Right atrium auricular region (tissue), 2 donors: ENCODE measurements at regions not wholly inside any gene's neighbourhood (a gene's known extent, or its start where the extent isn't known, plus 50 kb on each side); places are given as distances from the start of the nearest gene placed in this dataset.
A peak's percentile ranks its signal among the peaks of the same experiment; 100 is the strongest.
"Not testable (repeated sequence)": the region's sequence is repeated elsewhere in the genome, so short reads cannot be mapped to it uniquely, and the experiment has no call there.

ENCODE experiments used
- DNase-seq: peaks from one replicate; pipeline ENCODE4 v3.0.0-alpha.2; 2019; ENCODE audit warnings: low spot score
- H3K27ac ChIP-seq, 2 donors: fragments of 200-600 bp; sonication (generic); 1 replicate in 1 of 2; 2 replicates in 1 of 2; pipeline ENCODE4 v1.5.1; 2016 to 2019
- H3K27me3 ChIP-seq, 2 donors: fragments of 200-600 bp; sonication (generic); one replicate each; pipeline versions ENCODE4 v1.5.1 to v1.6.0; 2017 to 2019
- H3K36me3 ChIP-seq: fragments of 200-600 bp; sonication (generic); one replicate; pipeline ENCODE4 v1.5.1; 2016
- H3K4me1 ChIP-seq, 2 donors: fragments of 200-600 bp; sonication (generic); one replicate each; pipeline versions ENCODE4 v1.5.1 to v1.6.0; 2017 to 2019
- H3K4me3 ChIP-seq, 2 donors: fragments of 200-600 bp; sonication (generic); 1 replicate in 1 of 2; 2 replicates in 1 of 2; pipeline ENCODE4 v1.5.1; 2017 to 2019; ENCODE audit warnings: mild to moderate bottlenecking in 1 of 2, moderate library complexity in 1 of 2
- H3K9me3 ChIP-seq, 2 donors: fragments of 200-600 bp; sonication (generic); one replicate each; pipeline ENCODE4 v1.5.1; 2019
- CTCF ChIP-seq, 2 donors: fragments of 200-600 bp; sonication (generic); IDR thresholded peaks; one replicate each; pipeline ENCODE4 v1.5.1; 2019; ENCODE audit warnings: antibody characterized with exemption in 2 of 2

- Histone ChIP-seq H3K27me3 (no peaks in the 10 kb centered on the region), H3K9me3 (no peaks in the 10 kb centered on the region), H3K4me3 (no peak overlapping the region), H3K27ac (peak overlapping the region in 1 of 2 donors; percentile 83), H3K36me3 (no peaks in the 10 kb centered on the region), H3K4me1 (peaks cover 0 to 22% of the 10 kb centered on the region in 2 donors)
- DNase-seq, result no peak
- no peak for TF ChIP-seq CTCF (IDR thresholded peaks at IDR 0.05)
These were observed 159.1 kb upstream of the TTC29 start for GRCh38 chr4:147104768-147105167.

GRCh38 chr4:147108409-147108808 is 162.7 kb upstream of the TTC29 start:
- no peaks in the 10 kb centered on the region for H3K9me3 ChIP-seq
- H3K36me3 ChIP-seq, result no peaks in the 10 kb centered on the region
- H3K4me3 ChIP-seq, result no peak overlapping the region
- peak overlapping the region in 1 of 2 donors; percentile 21 for H3K27ac ChIP-seq
- DNase-seq, result no peak
- H3K4me1 ChIP-seq, result peaks cover 0 to 17% of the 10 kb centered on the region in 2 donors
- no peak for TF ChIP-seq CTCF (IDR thresholded peaks at IDR 0.05)
- H3K27me3 ChIP-seq, result no peaks in the 10 kb centered on the region

GRCh38 chr4:147109800-147110199 is 164.1 kb upstream of the TTC29 start:
- TF ChIP-seq CTCF (IDR thresholded peaks at IDR 0.05), result no peak
- peaks cover 0 to 4% of the 10 kb centered on the region in 2 donors for H3K4me1 ChIP-seq
- peaks cover 0 to 4% of the 10 kb centered on the region in 2 donors for H3K9me3 ChIP-seq

GRCh38 chr4:147110473-147111367 is 165.1 kb upstream of the TTC29 start:
- H3K27ac ChIP-seq, result peak overlapping the region in 1 of 2 donors; percentile 4
- H3K36me3 ChIP-seq, result no peaks in the 10 kb centered on the region
- H3K4me1 ChIP-seq, result no peaks in the 10 kb centered on the region
- no peak overlapping the region for H3K4me3 ChIP-seq
- peaks cover 0 to 8% of the 10 kb centered on the region in 2 donors for H3K9me3 ChIP-seq
- peak in 1 of 2 donors; percentile 54 for TF ChIP-seq CTCF (IDR thresholded peaks at IDR 0.05)
- DNase-seq, result no peak
- no peaks in the 10 kb centered on the region for H3K27me3 ChIP-seq

More at GRCh38 chr4:147109800-147110199, 164.1 kb upstream of the TTC29 start:
- no peak for DNase-seq
- peak overlapping the region in 1 of 2 donors; percentile 16 for H3K27ac ChIP-seq
- no peaks in the 10 kb centered on the region for H3K36me3 ChIP-seq
- no peak overlapping the region for H3K4me3 ChIP-seq
- no peaks in the 10 kb centered on the region for H3K27me3 ChIP-seq

- not testable (repeated sequence) for H3K4me1 ChIP-seq, H3K36me3 ChIP-seq, H3K9me3 ChIP-seq, DNase-seq, H3K4me3 ChIP-seq, H3K27me3 ChIP-seq, H3K27ac ChIP-seq
These were observed 166.5 kb upstream of the TTC29 start for GRCh38 chr4:147112196-147112595.

GRCh38 chr4:147117431-147117830 is 171.8 kb upstream of the TTC29 start:
- DNase-seq, result no peak
- Histone ChIP-seq H3K4me3 (no peak overlapping the region), H3K36me3 (no peaks in the 10 kb centered on the region), H3K9me3 (peaks cover 0 to 8% of the 10 kb centered on the region in 2 donors), H3K27ac (peak overlapping the region; percentile 70 to 82), H3K27me3 (no peaks in the 10 kb centered on the region), H3K4me1 (peaks cover 0 to 29% of the 10 kb centered on the region in 2 donors)
- TF ChIP-seq CTCF (IDR thresholded peaks at IDR 0.05), result no peak
